Keratinocyte (primary cell): ENCODE measurements at regions not wholly inside any gene's neighbourhood (a gene's known extent, or its start where the extent isn't known, plus 50 kb on each side); places are given as distances from the start of the nearest gene placed in this dataset.

Experiments used
- CTCF ChIP-seq, 3 experiments: IDR thresholded peaks in 1 of 3; conservative IDR thresholded peaks in 1 of 3; optimal IDR thresholded peaks in 1 of 3; 2 replicates in 2 of 3; 3 replicates in 1 of 3; pipeline versions ENCODE3 to v1.5.1; 2011; ENCODE audit warnings: low read length in 3 of 3, mild to moderate bottlenecking in 3 of 3, moderate library complexity in 2 of 3, control low read depth in 1 of 3, inconsistent platforms in 1 of 3; ENCODE audit not compliant: insufficient read depth in 2 of 3; ENCODE audit errors: extremely low read depth in 1 of 3
- EZH2 ChIP-seq: IDR thresholded peaks from one replicate; pipeline ENCODE4 v1.6.1; 2012; ENCODE audit warnings: inconsistent platforms, mild to moderate bottlenecking, low read length, moderate library complexity

- TF ChIP-seq CTCF (optimal IDR thresholded peaks at IDR 0.05 in 1 of 3, IDR thresholded peaks at IDR 0.05 in 1 of 3, conservative IDR thresholded peaks at IDR 0.05 in 1 of 3; ENCODE audit: extremely low read depth in 1 of 3, insufficient read depth in 2 of 3, low read length in 3 of 3) = no peak
- TF ChIP-seq EZH2 = no peak
Observed at GRCh38 chr9:135010586-135010860, 76.9 kb upstream of the OLFM1 start.
